VCaP (cell line): ENCODE measurements at regions not wholly inside any gene's neighbourhood (a gene's known extent, or its start where the extent isn't known, plus 50 kb on each side); places are given as distances from the start of the nearest gene placed in this dataset.

Experiments
- H3K27ac ChIP-seq: fragments of 450-650 bp; 2 replicates; pipeline ENCODE4 v1.5.1; 2017
- CTCF ChIP-seq: fragments of 450-650 bp; conservative IDR thresholded peaks from 2 replicates; pipeline ENCODE4 v1.5.1; 2017; ENCODE audit warnings: mild to moderate bottlenecking, moderate library complexity

GRCh38 chr15:60073466-60073840 lies 69.3 kb downstream of the FOXB1 start:
- TF ChIP-seq CTCF: no peak

DNA sequence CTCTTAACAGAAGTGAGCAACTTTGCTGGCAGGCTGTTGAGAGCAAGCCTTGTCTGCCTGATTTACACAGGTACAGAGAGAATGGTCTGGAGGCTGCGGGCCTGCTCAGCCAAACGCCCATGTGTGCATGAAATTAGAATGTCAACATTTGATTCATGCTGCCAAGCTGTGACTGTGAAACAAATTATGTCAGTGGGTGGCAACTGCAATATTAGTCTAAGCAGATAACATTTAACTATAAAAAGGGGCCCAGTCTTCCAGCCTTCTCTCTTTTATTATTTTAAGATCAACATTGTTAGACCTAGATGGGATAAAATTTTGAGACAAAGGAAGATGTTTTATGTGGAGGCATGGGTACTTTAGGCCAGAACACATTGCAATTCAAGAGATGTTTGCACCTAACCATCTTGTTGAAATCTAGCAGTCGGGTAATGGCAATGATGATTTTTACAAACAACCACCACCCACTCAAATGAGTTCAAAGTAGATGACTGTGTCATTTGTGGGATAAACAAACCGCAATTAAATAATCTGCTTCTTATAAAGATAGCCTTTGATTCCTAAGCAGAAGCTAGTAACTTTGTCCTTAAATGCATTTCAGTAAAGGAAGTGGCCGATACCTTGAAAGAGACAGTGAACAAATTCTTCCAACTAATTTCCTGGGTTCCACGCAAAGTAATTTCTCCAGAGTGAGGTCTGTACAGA lies 70.2 kb downstream of the FOXB1 start:
- no peak for TF ChIP-seq CTCF
- H3K27ac ChIP-seq: peak overlapping the region; percentile 34; the same call in 1 of the 2 replicates

More at GRCh38 chr15:60073466-60073840, 69.3 kb downstream of the FOXB1 start:
- H3K27ac ChIP-seq: peak overlapping the region; percentile 34; the same call in 1 of the 2 replicates

GRCh38 chr15:60076045-60076444 lies 71.9 kb downstream of the FOXB1 start:
- H3K27ac ChIP-seq: no peak overlapping the region
- TF ChIP-seq CTCF: no peak

DNA sequence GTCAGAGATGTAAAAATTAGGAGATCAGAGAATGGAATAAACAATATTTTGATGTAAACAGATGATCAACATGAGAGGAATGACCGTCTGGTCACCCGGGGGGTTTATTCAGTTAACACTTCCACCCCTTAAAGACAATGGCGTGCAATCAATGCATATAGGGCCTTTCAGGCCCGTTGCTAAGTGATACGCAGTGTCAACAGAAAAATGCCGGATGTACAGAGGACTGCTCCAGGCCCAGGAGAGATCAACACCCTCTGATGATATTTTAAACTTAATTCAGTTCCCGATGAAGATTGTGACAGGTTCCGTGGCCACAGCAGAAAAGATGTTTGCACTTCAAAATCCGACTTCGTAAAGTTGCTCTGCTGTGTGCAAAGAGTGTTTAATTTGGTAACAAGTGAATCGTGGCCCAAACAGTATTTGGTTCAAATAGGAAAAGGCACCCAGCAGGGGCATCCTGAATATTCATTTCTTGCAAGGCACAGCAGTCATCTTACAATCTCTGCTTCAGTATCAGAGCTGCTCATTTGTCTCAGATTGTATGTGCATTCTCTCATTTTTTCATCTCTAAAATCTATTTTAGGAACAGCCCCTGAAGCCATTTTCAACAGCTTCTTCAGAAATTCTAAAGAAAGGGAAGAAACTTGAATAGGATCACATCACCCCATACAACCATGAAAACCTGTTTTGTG lies 72.6 kb downstream of the FOXB1 start:
- TF ChIP-seq CTCF: no peak
- no peak overlapping the region for H3K27ac ChIP-seq

- TF ChIP-seq CTCF: no peak
- H3K27ac ChIP-seq: no peak overlapping the region
These were observed 73.7 kb downstream of the FOXB1 start for GRCh38 chr15:60077581-60078359.

GRCh38 chr15:60079210-60079609 lies 75.1 kb downstream of the FOXB1 start:
- TF ChIP-seq CTCF: peak; percentile 65
- no peak overlapping the region for H3K27ac ChIP-seq

- no peak overlapping the region for H3K27ac ChIP-seq
- TF ChIP-seq CTCF: no peak
These were observed 77.9 kb downstream of the FOXB1 start for GRCh38 chr15:60081976-60082375.
